Astrocyte of the spinal cord (primary cell): ENCODE measurements at regions not wholly inside any gene's neighbourhood (a gene's known extent, or its start where the extent isn't known, plus 50 kb on each side); places are given as distances from the start of the nearest gene placed in this dataset.
"Not testable (repeated sequence)": the region's sequence is repeated elsewhere in the genome, so short reads cannot be mapped to it uniquely, and the experiment has no call there.

Experiments used
- DNase-seq: peaks from one replicate; pipeline ENCODE4 v3.0.0; 2011; ENCODE audit warnings: low read depth, low spot score
- H3K4me3 ChIP-seq: 2 replicates; pipeline ENCODE4 v1.5.1; 2011; ENCODE audit warnings: low read depth, mild to moderate bottlenecking, low read length, moderate library complexity
- in situ Hi-C: cut with HindIII; loops from 2 replicates; pipeline ENCODE4 v1.10.0; 2017; ENCODE audit warnings: low sequenced_read_pairs
- TF ChIP-seq, protein P1 (sequence below): IDR thresholded peaks from 2 replicates; pipeline ENCODE4 v1.5.1; 2012; ENCODE audit warnings: low read depth, mild to moderate bottlenecking, low read length, inconsistent platforms

DNA sequence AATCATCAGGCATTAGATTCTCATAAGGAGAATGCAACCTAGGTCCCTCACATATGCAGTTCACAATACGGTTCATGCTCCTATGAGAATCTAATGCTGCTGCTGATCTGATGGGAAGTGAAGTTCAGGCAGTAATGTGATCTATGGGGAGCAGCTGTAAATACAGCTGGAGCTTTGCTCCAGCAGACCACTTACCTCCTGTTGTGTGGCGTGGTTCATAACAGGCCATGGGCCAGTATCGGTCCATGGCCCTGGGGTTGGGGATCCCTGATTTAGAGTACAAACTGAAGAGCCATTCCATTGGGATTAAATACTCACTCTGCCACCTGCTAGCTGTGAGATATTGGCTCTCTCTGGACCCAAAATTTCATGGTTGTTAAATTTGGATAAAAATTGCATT is 244.6 kb upstream of the POGK start:
- no peak overlapping the region for H3K4me3 ChIP-seq
- in situ Hi-C loops = no loop called here
- no peak for DNase-seq
- TF ChIP-seq, protein P1, sequence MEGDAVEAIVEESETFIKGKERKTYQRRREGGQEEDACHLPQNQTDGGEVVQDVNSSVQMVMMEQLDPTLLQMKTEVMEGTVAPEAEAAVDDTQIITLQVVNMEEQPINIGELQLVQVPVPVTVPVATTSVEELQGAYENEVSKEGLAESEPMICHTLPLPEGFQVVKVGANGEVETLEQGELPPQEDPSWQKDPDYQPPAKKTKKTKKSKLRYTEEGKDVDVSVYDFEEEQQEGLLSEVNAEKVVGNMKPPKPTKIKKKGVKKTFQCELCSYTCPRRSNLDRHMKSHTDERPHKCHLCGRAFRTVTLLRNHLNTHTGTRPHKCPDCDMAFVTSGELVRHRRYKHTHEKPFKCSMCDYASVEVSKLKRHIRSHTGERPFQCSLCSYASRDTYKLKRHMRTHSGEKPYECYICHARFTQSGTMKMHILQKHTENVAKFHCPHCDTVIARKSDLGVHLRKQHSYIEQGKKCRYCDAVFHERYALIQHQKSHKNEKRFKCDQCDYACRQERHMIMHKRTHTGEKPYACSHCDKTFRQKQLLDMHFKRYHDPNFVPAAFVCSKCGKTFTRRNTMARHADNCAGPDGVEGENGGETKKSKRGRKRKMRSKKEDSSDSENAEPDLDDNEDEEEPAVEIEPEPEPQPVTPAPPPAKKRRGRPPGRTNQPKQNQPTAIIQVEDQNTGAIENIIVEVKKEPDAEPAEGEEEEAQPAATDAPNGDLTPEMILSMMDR = no peak

DNA sequence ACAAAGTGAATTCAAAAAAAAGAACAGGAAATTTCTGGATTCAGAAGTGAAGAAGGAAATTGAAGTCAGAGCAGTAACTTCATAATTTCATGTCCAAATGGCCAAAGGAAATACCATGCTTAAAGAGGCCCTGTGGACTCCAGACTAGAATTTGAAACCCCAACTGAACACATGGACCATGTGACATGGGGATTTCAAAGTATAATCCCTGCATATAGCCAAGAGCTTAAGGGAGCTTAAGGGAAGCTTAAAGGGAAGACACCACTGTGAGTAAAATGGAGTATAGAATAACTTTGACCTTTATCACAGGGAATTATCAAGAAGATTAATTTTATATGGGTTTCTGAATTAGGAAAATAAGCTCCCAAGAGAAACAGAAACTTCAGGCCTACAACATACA is 241.8 kb upstream of the POGK start:
- TF ChIP-seq, protein P1 = no peak
- DNase-seq = no peak
- H3K4me3 ChIP-seq = no peak overlapping the region
- in situ Hi-C loops = no loop called here

DNA sequence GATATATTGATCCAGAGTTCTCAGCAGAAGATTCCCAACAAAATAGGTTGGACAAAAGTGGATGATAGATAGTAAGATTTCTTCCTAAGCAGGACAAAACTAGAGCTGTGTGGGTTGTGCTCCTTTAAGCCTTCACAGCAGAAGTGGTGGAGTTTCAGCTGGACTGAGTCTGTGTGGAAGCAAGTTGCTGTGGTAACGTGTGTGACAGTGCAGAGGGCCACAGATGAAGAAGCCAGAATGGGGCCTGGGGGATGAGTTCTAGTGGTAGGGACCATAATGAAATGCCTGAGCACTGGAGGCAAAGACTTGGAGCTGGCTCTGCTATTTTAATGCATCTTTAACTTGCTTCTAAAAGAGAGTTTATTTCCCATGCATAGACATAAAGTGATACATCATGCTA is 238.7 kb upstream of the POGK start:
- in situ Hi-C loops = no loop called here
- TF ChIP-seq, protein P1 = no peak
- H3K4me3 ChIP-seq = no peak overlapping the region
- no peak for DNase-seq

DNA sequence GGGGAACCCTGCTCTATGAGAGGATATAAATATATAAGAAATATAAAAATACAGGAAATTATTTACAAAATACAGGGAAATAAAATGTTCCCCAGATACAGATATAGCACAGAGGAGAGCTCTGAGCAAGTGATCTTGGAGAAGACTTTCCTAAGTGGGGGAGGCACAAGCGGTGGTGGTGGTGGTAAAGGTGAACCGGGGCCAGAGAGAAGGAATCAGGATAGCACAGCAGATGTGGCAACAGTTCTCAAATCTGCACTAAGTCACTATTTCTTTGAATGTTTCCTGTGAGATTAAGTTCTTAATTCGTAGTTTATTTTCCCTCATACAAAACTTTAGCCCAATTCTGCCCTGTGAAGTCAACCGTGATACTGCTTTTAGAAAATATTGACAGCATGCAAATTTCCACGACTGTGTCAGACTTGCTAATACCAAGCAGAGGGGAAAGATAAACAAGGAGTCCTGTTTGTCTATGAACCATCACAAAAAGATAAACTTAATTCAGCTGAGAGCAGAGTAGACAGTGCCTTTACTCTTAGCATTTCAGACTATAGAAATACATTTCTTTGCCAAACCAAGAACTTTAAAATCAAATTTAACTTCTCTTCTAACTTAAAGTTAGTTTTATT is 237.5 kb upstream of the POGK start:
- TF ChIP-seq, protein P1 = no peak
- in situ Hi-C loops = no loop called here
- H3K4me3 ChIP-seq = no peak overlapping the region
- DNase-seq = no peak

DNA sequence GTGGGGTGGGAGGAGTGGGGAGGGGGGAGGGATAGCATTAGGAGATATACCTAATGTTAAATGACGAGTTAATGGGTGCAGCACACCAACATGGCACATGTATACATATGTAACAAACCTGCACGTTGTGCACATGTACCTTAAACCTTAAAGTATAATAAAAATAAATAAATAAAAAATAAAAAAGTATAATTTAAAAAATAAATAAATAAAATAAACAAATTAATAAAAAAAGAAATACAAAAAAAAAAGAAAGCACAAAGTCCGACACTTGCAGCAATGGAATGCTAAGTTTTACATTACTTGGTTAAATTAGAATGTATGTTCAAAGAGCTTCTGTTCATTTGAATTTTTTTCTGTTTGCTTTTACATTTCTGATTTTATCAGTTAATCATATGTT is 236.5 kb upstream of the POGK start:
- in situ Hi-C loops, DNase-seq: not testable (repeated sequence)

DNA sequence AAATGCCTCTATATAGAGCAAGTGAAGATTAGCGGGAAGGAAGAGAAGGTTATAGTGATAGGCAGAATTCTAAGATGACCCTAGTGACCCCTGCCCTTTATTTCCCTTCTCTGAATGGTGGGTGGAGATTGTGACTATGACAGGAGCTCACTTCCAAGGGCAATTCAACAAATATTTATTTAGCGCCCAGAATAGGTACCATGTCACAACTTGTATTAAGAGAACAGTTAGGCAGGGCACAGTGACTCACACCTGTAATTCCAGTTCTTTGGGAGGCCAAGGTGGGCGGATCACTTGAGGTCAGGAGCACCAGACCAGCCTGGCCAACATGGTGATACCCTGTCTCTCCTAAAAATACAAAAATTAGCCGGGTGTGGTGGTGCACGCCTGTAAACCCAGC is 236.0 kb upstream of the POGK start:
- DNase-seq = no peak
- no peak overlapping the region for H3K4me3 ChIP-seq
- in situ Hi-C loops = no loop called here
- TF ChIP-seq, protein P1 = no peak

More for the DNA sequence above, 236.5 kb upstream of the POGK start:
- not testable (repeated sequence) for H3K4me3 ChIP-seq

DNA sequence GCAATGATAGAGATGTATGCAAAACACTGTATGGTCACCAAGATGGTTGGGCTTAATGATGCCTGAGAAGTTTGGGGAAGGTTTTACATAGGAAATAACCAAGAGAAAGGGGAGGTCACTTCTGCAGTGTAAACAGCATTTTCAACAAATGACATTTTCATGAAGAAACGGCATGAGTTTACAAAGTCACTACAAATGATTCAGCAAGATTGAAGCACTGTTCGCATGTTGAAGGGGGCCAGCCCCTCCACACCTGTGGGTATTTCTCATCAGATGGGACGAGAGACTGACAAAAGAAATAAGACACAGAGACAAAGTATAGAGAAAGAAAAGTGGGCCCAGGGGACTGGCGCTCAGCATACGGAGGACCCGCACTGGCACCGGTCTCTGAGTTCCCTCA is 234.1 kb upstream of the POGK start:
- in situ Hi-C loops = no loop called here
- DNase-seq = no peak

More for the DNA sequence above, 234.1 kb upstream of the POGK start:
- H3K4me3 ChIP-seq = no peak overlapping the region
- TF ChIP-seq, protein P1 = no peak
